Spleen (tissue), 7 donors: ENCODE measurements at regions not wholly inside any gene's neighbourhood (a gene's known extent, or its start where the extent isn't known, plus 50 kb on each side); places are given as distances from the start of the nearest gene placed in this dataset.

Experiments used
- CTCF ChIP-seq, 11 experiments: fragments of 200-600 bp in 7 of 11; fragments of 450-650 bp in 4 of 11; sonication (generic) in 4 of 11; IDR thresholded peaks in 8 of 11; conservative IDR thresholded peaks in 3 of 11; 1 replicate in 7 of 11; 2 replicates in 4 of 11; pipeline versions ENCODE4 v1.4.0 to v1.8.0; 2016 to 2021; ENCODE audit warnings: antibody characterized with exemption in 11 of 11, inconsistent platforms in 4 of 11, mild to moderate bottlenecking in 1 of 11
- POLR2A ChIP-seq, 3 donors: fragments of 450-650 bp; IDR thresholded peaks; one replicate each; pipeline ENCODE4 v1.5.1; 2017; ENCODE audit warnings: antibody characterized with exemption in 3 of 3, mild to moderate bottlenecking in 1 of 3
- POLR2AphosphoS5 ChIP-seq, 3 donors: sonication (generic); formaldehyde crosslinking; IDR thresholded peaks; one replicate each; pipeline ENCODE4 v1.5.1; 2017; ENCODE audit warnings: antibody characterized with exemption in 3 of 3
- donor health status: DM: no; HTN: no; CAD: no; lungs with moderate emphysema.
- donor health status: DM: no; HTN: no; CAD: no.
- donor health status: DM: no; HTN: no; CAD: no.

- TF ChIP-seq CTCF (IDR thresholded peaks at IDR 0.05 in 8 of 11, conservative IDR thresholded peaks at IDR 0.05 in 3 of 11) (no peak), POLR2AphosphoS5 (IDR thresholded peaks at IDR 0.05) (no peak), POLR2A (IDR thresholded peaks at IDR 0.05) (no peak)
These were observed 422.0 kb upstream of the ZEB2 start for GRCh38 chr2:144941743-144942488.
